ENCODE measurements at regions not wholly inside any gene's neighbourhood (a gene's known extent, or its start where the extent isn't known, plus 50 kb on each side); places are given as distances from the start of the nearest gene placed in this dataset.

- in situ Hi-C loops (cut with MboI) (no loop called here), intact Hi-C loops (cut with micrococcal nuclease; ENCODE audit: unreplicated experiment) (no loop called here)
- no peak overlapping the region for H3K4me2 ChIP-seq (ENCODE audit: control insufficient read depth, insufficient read depth)
- no peaks in the 10 kb centered on the region for H3K36me3 ChIP-seq (ENCODE audit: control insufficient read depth in 2 of 2, insufficient read depth in 2 of 2, low read length in 1 of 2)
- ATAC-seq, result no peak
- ChIA-PET RAD21 (ENCODE audit: unreplicated experiment) (no interaction called here), POLR2A (no interaction called here), SMC1A (ENCODE audit: uncharacterized antibody, unreplicated experiment) (no interaction called here), CTCF (no interaction called here)
- no peak overlapping the region for H3K4me3 ChIP-seq
- TF ChIP-seq RFX5 (IDR thresholded peaks at IDR 0.05; ENCODE audit: low read depth, low read length) (no peak), ZBTB4 (CRISPR knock-in tag; IDR thresholded peaks at IDR 0.05) (no peak), ATF2 (IDR thresholded peaks at IDR 0.05; ENCODE audit: low read length) (no peak), NRF1 (conservative IDR thresholded peaks at IDR 0.05; ENCODE audit: low read depth, low read length) (no peak), RELB (IDR thresholded peaks at IDR 0.05; ENCODE audit: low read depth) (no peak), JUNB (IDR thresholded peaks at IDR 0.05) (no peak), ELK1 (IDR thresholded peaks at IDR 0.05; ENCODE audit: low read depth, low read length) (no peak)
- WGBS (ENCODE audit: insufficient coverage, insufficient replicate concordance, low lambda C conversion rate, missing lambda C conversion rate), result 0% methylated on average over 2 of the region's 2 CpGs
- H3K27ac ChIP-seq (ENCODE audit: control insufficient read depth, insufficient read depth), result no peak overlapping the region
- no peak for FAIRE-seq
- H3K9ac ChIP-seq (ENCODE audit: control insufficient read depth, insufficient read depth, low read length), result no peak overlapping the region
- no peaks in the 10 kb centered on the region for H3K27me3 ChIP-seq (replicated peaks in 1 of 2; ENCODE audit: control insufficient read depth in 2 of 2, insufficient read depth in 2 of 2, low read length in 1 of 2)
- no peak for DNase-seq (ENCODE audit: low read depth, low spot score)
- BruUV-seq (replicated peaks), result no TSS peak
- H3K4me1 ChIP-seq (ENCODE audit: control insufficient read depth, insufficient read depth, low read length), result no peaks in the 10 kb centered on the region
- no peak overlapping the region for H2AFZ ChIP-seq (ENCODE audit: control insufficient read depth, low read depth, low read length)
- no peaks in the 10 kb centered on the region for H3K9me3 ChIP-seq (replicated peaks; ENCODE audit: control insufficient read depth, insufficient read depth, low read length)
- H4K20me1 ChIP-seq (ENCODE audit: control insufficient read depth, insufficient read depth), result no peaks in the 10 kb centered on the region
- H3K79me2 ChIP-seq (ENCODE audit: control insufficient read depth, insufficient read depth, low read length), result no peaks in the 10 kb centered on the region
Observed at GRCh38 chr15:36432161-36432560, 147.3 kb upstream of the CDIN1 start.

All from GM12878 (cell line).